Vagina (tissue), 2 donors: ENCODE measurements at regions not wholly inside any gene's neighbourhood (a gene's known extent, or its start where the extent isn't known, plus 50 kb on each side); places are given as distances from the start of the nearest gene placed in this dataset.
A peak's percentile ranks its signal among the peaks of the same experiment; 100 is the strongest.

Experiments used
- DNase-seq, 2 donors: peaks; one replicate each; pipeline ENCODE4 v3.0.0-alpha.2; 2017; ENCODE audit errors: extremely low spot score in 2 of 2
- H3K27ac ChIP-seq: fragments of 200-600 bp; sonication (generic); one replicate; pipeline ENCODE4 v1.5.1; 2019
- H3K27me3 ChIP-seq: fragments of 200-600 bp; sonication (generic); one replicate; pipeline ENCODE4 v1.5.1; 2019
- H3K36me3 ChIP-seq, 2 donors: fragments of 200-600 bp; sonication (generic); one replicate each; pipeline ENCODE4 v1.5.1; 2017 to 2019
- H3K4me1 ChIP-seq: fragments of 200-600 bp; sonication (generic); one replicate; pipeline ENCODE4 v1.5.1; 2019
- H3K4me3 ChIP-seq, 2 donors: fragments of 200-600 bp; sonication (generic); 1 replicate in 1 of 2; 2 replicates in 1 of 2; pipeline ENCODE4 v1.5.1; 2016 to 2019
- H3K9me3 ChIP-seq: fragments of 200-600 bp; sonication (generic); one replicate; pipeline ENCODE4 v1.5.1; 2019
- POLR2A ChIP-seq, 2 donors: fragments of 450-650 bp; IDR thresholded peaks; one replicate each; pipeline ENCODE4 v1.6.1; 2017; ENCODE audit warnings: antibody characterized with exemption in 2 of 2, mild to moderate bottlenecking in 2 of 2, moderate library complexity in 2 of 2
- POLR2AphosphoS5 ChIP-seq, 2 donors: sonication (generic); formaldehyde crosslinking; IDR thresholded peaks; one replicate each; pipeline ENCODE4 v1.9.0; 2017; ENCODE audit warnings: antibody characterized with exemption in 2 of 2, mild to moderate bottlenecking in 2 of 2, low read depth in 1 of 2; ENCODE audit not compliant: insufficient read depth in 1 of 2
- intact Hi-C: fragments of 100-400 bp; cut with DNase I; formaldehyde crosslinking; loops from one replicate; pipeline ENCODE4 v1.15.1; 2023
- TF ChIP-seq, protein P1 (sequence below), 3 experiments: fragments of 450-650 bp in 2 of 3; fragments of 200-600 bp in 1 of 3; sonication (generic) in 1 of 3; IDR thresholded peaks; one replicate each; pipeline ENCODE4 v1.5.1; 2017 to 2019; ENCODE audit warnings: antibody characterized with exemption in 3 of 3, mild to moderate bottlenecking in 2 of 3, moderate library complexity in 2 of 3

DNA sequence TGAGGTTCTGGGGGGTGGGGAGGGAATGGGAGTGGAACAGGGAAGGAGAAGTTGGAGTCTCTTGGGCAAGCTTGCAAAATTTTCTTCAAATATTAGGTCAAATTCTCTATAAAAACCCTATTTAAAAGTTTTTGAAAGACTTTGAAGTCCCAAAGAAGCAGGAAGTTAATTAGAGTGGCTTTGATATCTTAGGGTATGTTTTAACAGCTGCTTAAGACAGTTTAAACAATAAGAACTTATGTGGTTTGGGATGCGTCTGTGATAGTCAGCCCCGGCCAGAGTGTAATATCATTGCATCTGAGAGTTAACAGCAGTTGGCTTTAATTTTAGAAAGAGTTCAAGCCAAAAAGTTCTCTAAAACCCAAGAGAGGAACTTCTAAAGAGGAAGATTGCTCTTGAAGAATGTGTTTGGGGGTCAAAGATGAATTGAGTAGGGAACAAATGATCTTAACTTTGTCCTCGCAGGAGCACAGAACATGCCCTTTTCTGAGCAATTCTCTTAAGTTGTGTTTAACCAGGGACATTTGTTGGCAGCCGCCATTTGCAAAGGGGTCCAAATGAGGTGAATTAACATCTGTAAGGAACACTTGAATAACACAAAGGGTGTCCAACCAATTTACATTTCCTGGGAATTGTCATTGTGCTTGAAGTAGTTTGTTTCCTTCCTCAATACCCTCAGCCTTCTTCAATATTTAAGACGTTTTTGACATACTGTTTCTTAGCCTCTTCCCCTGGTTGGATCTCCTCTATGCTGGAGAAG, 182.4 kb downstream of the PTEN start:
- Histone ChIP-seq H3K27me3 (no peaks in the 10 kb centered on the region), H3K9me3 (no peaks in the 10 kb centered on the region), H3K36me3 (no peaks in the 10 kb centered on the region), H3K4me1 (peaks cover 31% of the 10 kb centered on the region), H3K27ac (peak overlapping the region; percentile 49), H3K4me3 (no peak overlapping the region)
- intact Hi-C loops = no loop called here
- TF ChIP-seq POLR2A (IDR thresholded peaks at IDR 0.05) (no peak), POLR2AphosphoS5 (IDR thresholded peaks at IDR 0.05; ENCODE audit: insufficient read depth in 1 of 2, low read depth in 1 of 2) (no peak)
- TF ChIP-seq, protein P1, sequence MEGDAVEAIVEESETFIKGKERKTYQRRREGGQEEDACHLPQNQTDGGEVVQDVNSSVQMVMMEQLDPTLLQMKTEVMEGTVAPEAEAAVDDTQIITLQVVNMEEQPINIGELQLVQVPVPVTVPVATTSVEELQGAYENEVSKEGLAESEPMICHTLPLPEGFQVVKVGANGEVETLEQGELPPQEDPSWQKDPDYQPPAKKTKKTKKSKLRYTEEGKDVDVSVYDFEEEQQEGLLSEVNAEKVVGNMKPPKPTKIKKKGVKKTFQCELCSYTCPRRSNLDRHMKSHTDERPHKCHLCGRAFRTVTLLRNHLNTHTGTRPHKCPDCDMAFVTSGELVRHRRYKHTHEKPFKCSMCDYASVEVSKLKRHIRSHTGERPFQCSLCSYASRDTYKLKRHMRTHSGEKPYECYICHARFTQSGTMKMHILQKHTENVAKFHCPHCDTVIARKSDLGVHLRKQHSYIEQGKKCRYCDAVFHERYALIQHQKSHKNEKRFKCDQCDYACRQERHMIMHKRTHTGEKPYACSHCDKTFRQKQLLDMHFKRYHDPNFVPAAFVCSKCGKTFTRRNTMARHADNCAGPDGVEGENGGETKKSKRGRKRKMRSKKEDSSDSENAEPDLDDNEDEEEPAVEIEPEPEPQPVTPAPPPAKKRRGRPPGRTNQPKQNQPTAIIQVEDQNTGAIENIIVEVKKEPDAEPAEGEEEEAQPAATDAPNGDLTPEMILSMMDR (IDR thresholded peaks at IDR 0.05) = no peak
- no peak for DNase-seq

DNA sequence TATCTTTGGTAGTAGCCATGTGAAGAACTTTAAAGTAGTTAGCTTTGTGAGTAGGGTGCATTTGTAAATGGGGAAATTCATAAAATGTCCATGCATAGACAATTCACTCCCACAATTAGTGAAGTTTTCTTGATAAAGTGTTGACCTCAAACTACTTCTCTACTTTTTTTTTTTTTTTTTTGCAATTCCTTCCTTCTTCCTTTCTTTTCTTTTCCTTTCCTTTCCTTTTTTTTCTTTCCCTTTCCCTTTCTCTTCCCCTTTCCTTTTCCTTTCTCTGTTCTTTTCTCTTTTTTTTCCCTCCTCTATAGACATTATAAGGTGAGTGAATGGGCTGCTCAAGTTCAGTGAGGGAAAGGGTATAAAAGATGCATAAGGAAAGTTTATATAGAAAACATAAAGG, 184.2 kb downstream of the PTEN start:
- no peaks in the 10 kb centered on the region for H3K9me3 ChIP-seq
- no peak overlapping the region for H3K4me3 ChIP-seq
- DNase-seq = no peak
- TF ChIP-seq POLR2AphosphoS5 (IDR thresholded peaks at IDR 0.05; ENCODE audit: insufficient read depth in 1 of 2, low read depth in 1 of 2) = no peak
- TF ChIP-seq, protein P1 (IDR thresholded peaks at IDR 0.05) = no peak
- no peak for TF ChIP-seq POLR2A (IDR thresholded peaks at IDR 0.05)
- peaks cover 14% of the 10 kb centered on the region for H3K4me1 ChIP-seq
- H3K36me3 ChIP-seq = no peaks in the 10 kb centered on the region
- intact Hi-C loops = no loop called here
- no peaks in the 10 kb centered on the region for H3K27me3 ChIP-seq
- H3K27ac ChIP-seq = no peak overlapping the region

DNA sequence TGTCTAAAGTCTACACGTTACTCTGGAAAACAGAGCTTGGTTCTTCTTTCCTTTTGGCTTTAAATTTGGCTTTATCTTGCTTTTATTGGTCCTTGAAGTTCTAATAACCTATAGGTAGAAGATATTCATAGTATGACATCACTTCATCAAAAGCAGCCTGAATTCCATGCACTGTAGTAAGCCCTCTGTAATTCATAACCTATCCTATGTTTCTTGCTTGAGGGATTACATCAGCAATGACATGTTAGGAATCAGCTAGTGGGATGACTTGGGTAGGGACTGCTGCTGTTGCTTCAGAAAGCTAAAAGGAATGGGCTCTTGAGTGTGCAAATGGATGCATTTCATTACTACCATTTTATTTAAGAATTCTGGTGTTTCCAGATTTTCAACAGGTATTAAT, 184.9 kb downstream of the PTEN start:
- H3K36me3 ChIP-seq = no peaks in the 10 kb centered on the region
- H3K27ac ChIP-seq = no peak overlapping the region
- DNase-seq = no peak
- peaks cover 9% of the 10 kb centered on the region for H3K4me1 ChIP-seq
- H3K27me3 ChIP-seq = no peaks in the 10 kb centered on the region
- intact Hi-C loops = no loop called here
- H3K9me3 ChIP-seq = no peaks in the 10 kb centered on the region
- no peak overlapping the region for H3K4me3 ChIP-seq
- TF ChIP-seq POLR2A (IDR thresholded peaks at IDR 0.05) = no peak
- TF ChIP-seq, protein P1 (IDR thresholded peaks at IDR 0.05) = no peak

DNA sequence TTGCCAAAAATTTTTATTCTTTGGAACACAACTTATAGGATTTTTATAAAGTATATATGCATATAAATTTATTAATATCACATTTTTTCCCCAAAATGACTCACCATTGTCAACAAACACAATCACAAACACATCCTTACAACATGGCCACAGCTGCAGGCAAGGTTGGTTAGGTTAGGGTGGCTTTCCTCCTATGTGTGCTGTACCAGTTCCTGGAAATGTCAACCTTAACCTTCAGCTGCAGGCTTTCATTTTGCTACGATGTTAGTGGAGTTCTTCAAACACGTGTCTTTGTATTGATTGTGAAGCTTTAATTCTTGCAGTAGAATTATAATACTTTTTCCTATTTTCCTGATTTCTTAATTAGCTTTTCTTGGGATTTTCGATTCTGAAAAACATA, 185.8 kb downstream of the PTEN start:
- Histone ChIP-seq H3K27ac (no peak overlapping the region), H3K4me3 (no peak overlapping the region), H3K36me3 (no peaks in the 10 kb centered on the region), H3K9me3 (no peaks in the 10 kb centered on the region), H3K4me1 (peaks cover 6% of the 10 kb centered on the region), H3K27me3 (no peaks in the 10 kb centered on the region)
- DNase-seq = no peak
- no peak for TF ChIP-seq POLR2AphosphoS5 (IDR thresholded peaks at IDR 0.05; ENCODE audit: insufficient read depth in 1 of 2, low read depth in 1 of 2)
- TF ChIP-seq, protein P1 (IDR thresholded peaks at IDR 0.05) = no peak
- TF ChIP-seq POLR2A (IDR thresholded peaks at IDR 0.05) = no peak
- intact Hi-C loops = no loop called here

DNA sequence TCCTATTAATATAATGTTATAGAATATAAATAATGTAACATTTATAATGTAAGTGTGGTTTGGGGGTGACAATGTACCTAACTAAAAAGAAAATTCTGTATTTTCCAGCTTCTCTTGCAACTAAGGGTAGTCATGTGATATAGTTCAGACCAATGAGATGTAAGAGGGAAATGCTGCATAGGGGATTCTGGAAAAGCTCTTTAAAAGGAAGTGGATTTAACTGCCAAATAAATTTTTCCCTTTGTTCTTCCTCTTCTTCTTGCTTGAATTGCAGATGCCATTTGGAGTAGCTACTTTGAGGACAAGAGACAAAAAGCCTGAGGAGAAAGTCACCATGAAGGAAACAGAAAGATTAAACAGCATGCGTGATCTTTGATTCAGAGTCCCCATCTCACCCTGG, 194.3 kb downstream of the PTEN start:
- no peak for TF ChIP-seq POLR2AphosphoS5 (IDR thresholded peaks at IDR 0.05; ENCODE audit: insufficient read depth in 1 of 2, low read depth in 1 of 2)
- TF ChIP-seq, protein P1 (IDR thresholded peaks at IDR 0.05) = no peak
- TF ChIP-seq POLR2A (IDR thresholded peaks at IDR 0.05) = no peak
- H3K9me3 ChIP-seq = no peaks in the 10 kb centered on the region
- intact Hi-C loops = no loop called here
- H3K4me3 ChIP-seq = no peak overlapping the region
- no peak for DNase-seq
- no peak overlapping the region for H3K27ac ChIP-seq
- H3K4me1 ChIP-seq = peaks cover 4% of the 10 kb centered on the region
- no peaks in the 10 kb centered on the region for H3K27me3 ChIP-seq
- H3K36me3 ChIP-seq = no peaks in the 10 kb centered on the region
